Subcutaneous abdominal adipose tissue (tissue), 5 donors: ENCODE measurements at regions not wholly inside any gene's neighbourhood (a gene's known extent, or its start where the extent isn't known, plus 50 kb on each side); places are given as distances from the start of the nearest gene placed in this dataset.

Experiments
- H3K27ac ChIP-seq: one replicate; pipeline ENCODE4 v1.7.0; 2013; ENCODE audit warnings: low read depth, mild to moderate bottlenecking, inconsistent platforms, low read length, moderate library complexity
- H3K27me3 ChIP-seq, 5 donors: one replicate each; pipeline ENCODE4 v1.7.0; 2013; ENCODE audit warnings: low read length in 5 of 5, inconsistent platforms in 1 of 5; ENCODE audit not compliant: control insufficient read depth in 5 of 5, insufficient read depth in 4 of 5
- H3K36me3 ChIP-seq, 5 donors: one replicate each; pipeline ENCODE4 v1.7.0; 2013; ENCODE audit warnings: low read length in 5 of 5; ENCODE audit not compliant: control insufficient read depth in 5 of 5, insufficient read depth in 5 of 5
- H3K4me1 ChIP-seq, 5 donors: one replicate each; pipeline ENCODE4 v1.7.0; 2013; ENCODE audit warnings: low read length in 5 of 5, mild to moderate bottlenecking in 3 of 5, moderate library complexity in 1 of 5; ENCODE audit not compliant: control insufficient read depth in 5 of 5, insufficient read depth in 5 of 5
- H3K4me3 ChIP-seq, 5 donors: one replicate each; pipeline ENCODE4 v1.7.0; 2013; ENCODE audit warnings: low read length in 5 of 5, low read depth in 1 of 5
- H3K9ac ChIP-seq, 5 donors: one replicate each; pipeline ENCODE4 v1.7.0; 2013; ENCODE audit warnings: low read length in 5 of 5, mild to moderate bottlenecking in 4 of 5, moderate library complexity in 3 of 5
- H3K9me3 ChIP-seq, 5 donors: one replicate each; pipeline ENCODE4 v1.7.0; 2013; ENCODE audit warnings: low read length in 5 of 5; ENCODE audit not compliant: control insufficient read depth in 5 of 5
- donor health status: healthy.
- donor health status: healthy.
- donor health status: healthy.
- donor health status: healthy.
- donor health status: healthy.

DNA sequence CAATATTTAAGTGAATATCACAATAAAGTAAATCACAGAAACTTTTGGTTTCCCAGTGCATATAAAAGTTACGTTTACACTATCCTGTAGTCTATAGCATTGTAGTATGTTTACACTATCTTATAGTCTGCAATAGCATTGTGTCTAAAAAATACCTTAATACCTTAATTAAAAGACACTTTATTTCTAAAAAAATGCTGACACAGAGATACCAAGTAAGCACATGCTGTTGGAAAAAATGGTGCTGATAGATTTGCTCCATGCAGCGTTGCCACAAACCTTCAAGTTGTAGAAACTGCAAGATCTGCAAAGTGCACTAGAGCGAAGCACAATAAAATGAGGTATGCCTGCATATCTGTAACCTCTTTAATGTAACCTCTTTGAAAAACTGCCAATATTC lies 847.3 kb downstream of the GLUD2 start:
- H3K9me3 ChIP-seq: no peaks in the 10 kb centered on the region
- no peaks in the 10 kb centered on the region for H3K27me3 ChIP-seq
- H3K4me1 ChIP-seq: no peaks in the 10 kb centered on the region
- H3K9ac ChIP-seq: no peak overlapping the region
- H3K4me3 ChIP-seq: no peak overlapping the region
- H3K36me3 ChIP-seq: no peaks in the 10 kb centered on the region
- no peak overlapping the region for H3K27ac ChIP-seq

- no peaks in the 10 kb centered on the region for H3K36me3 ChIP-seq
- no peaks in the 10 kb centered on the region for H3K27me3 ChIP-seq
- H3K9me3 ChIP-seq: no peaks in the 10 kb centered on the region
- no peaks in the 10 kb centered on the region for H3K4me1 ChIP-seq
- H3K27ac ChIP-seq: no peak overlapping the region
- H3K4me3 ChIP-seq: no peak overlapping the region
- H3K9ac ChIP-seq: no peak overlapping the region
Measured at GRCh38 chrX:121902463-121902862, 855.1 kb downstream of the GLUD2 start.

DNA sequence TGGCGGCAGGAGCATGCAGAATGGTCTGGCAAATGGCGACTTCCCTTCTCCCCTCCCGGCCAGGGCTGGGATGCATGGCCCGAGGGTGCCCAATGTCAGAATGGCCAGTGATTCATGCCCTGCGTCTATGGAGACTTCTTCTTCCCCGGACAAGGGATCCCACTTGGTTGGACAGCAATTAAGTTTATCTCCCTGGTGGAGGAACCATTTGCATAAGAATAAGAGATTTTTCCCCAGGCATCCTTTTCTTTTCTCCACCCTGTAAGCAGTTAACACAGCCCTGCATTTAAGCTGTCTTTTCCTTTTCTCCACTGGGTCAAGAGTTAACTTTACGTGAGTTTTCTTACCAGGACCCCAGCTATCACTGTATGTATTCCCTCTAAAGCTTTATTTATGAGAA lies 856.6 kb downstream of the GLUD2 start:
- Histone ChIP-seq H3K4me1 (no peaks in the 10 kb centered on the region), H3K4me3 (no peak overlapping the region), H3K27ac (no peak overlapping the region), H3K27me3 (no peaks in the 10 kb centered on the region), H3K9ac (no peak overlapping the region), H3K9me3 (peaks cover 0 to 3% (median 0%) of the 10 kb centered on the region in 5 donors), H3K36me3 (no peaks in the 10 kb centered on the region)

DNA sequence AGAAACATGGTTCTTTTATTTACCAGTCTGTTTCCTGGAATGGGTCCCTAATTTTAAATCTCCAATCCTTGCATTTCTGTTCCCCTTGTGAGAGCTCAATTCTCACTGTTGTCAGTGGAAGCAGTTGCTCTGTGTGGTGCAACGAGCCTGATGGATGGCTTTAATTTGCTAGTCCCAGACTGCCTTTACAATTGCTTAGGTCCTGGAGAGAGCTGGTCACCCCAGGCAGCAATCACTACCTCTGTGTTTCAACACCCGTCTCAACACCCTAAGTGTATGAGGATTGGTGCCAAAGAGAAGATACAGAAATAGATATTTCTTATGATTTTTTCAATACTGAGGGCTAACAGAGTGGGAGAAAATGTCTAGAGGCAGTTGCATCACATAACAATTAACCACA lies 873.8 kb downstream of the GLUD2 start:
- Histone ChIP-seq H3K9me3 (no peaks in the 10 kb centered on the region), H3K27me3 (no peaks in the 10 kb centered on the region), H3K9ac (no peak overlapping the region), H3K4me3 (no peak overlapping the region), H3K4me1 (no peaks in the 10 kb centered on the region), H3K36me3 (no peaks in the 10 kb centered on the region), H3K27ac (no peak overlapping the region)

DNA sequence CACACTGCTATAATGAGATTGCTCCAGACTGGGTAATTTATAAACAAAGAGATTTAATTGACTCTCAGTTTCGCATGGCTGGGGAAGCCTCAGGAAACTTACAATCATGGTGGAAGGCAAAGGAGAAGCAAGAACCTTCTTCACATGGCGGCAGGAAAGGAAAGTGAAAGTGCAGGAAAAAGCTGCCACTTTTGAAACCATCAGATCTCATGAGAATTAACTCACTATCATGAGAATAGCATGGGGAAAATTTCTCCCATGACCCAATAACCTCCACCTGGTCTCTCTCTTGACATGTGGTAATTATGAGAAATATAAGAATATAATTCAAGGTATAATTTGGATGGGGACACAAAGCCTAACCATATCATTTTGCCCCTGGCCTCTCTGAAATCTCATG lies 884.2 kb downstream of the GLUD2 start:
- H3K4me3 ChIP-seq: no peak overlapping the region

GRCh38 chrX:121932688-121933087 lies 885.3 kb downstream of the GLUD2 start:
- Histone ChIP-seq H3K27ac (no peak overlapping the region), H3K36me3 (no peaks in the 10 kb centered on the region), H3K9me3 (peaks cover 0 to 2% (median 0%) of the 10 kb centered on the region in 5 donors), H3K9ac (no peak overlapping the region), H3K27me3 (no peaks in the 10 kb centered on the region), H3K4me3 (no peak overlapping the region), H3K4me1 (no peaks in the 10 kb centered on the region)

More for the DNA sequence above, 884.2 kb downstream of the GLUD2 start:
- Histone ChIP-seq H3K9me3 (peaks cover 0 to 4% (median 0%) of the 10 kb centered on the region in 5 donors), H3K27me3 (no peaks in the 10 kb centered on the region), H3K4me1 (no peaks in the 10 kb centered on the region), H3K9ac (no peak overlapping the region), H3K27ac (no peak overlapping the region), H3K36me3 (no peaks in the 10 kb centered on the region)

DNA sequence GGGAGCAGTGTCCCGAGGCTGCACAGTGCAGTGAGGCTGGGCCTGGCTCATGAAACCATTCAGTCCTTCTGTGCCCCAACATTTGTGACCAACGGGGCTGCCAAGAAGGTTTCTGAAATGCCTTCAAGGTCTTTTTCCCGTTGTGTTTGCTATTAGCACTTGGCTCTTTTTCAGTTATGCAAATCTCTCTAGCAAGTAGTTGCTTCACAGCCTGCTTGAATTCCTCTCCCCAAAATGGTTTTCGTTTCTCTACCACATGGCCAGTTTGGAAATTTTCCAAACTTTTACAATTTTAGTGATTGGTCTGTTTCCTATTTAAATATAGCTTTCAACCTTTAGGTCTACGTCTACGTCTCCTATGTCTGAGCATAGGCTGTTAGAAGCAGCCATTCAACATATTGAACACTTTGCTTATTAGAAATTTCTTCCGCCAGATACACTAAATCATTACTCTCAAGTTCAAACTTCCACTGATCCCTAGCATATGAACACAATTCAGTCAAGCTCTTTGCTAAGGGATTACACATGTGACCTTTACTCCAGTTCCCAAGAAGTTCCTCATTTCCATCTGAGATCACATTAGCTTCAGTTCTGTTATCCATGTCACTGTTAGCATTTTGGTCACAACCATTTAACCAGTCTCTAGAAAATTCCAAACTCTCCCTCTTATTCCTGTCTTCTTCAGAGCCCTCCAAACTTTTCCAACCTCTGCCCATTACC lies 901.8 kb downstream of the GLUD2 start:
- peaks cover 0 to 4% (median 0%) of the 10 kb centered on the region in 5 donors for H3K4me1 ChIP-seq
- no peak overlapping the region for H3K4me3 ChIP-seq
- peaks cover 0 to 5% (median 0%) of the 10 kb centered on the region in 5 donors for H3K9me3 ChIP-seq
- no peaks in the 10 kb centered on the region for H3K27me3 ChIP-seq
- H3K36me3 ChIP-seq: no peaks in the 10 kb centered on the region
- no peak overlapping the region for H3K27ac ChIP-seq
- H3K9ac ChIP-seq: no peak overlapping the region

GRCh38 chrX:121958886-121959285 lies 911.5 kb downstream of the GLUD2 start:
- Histone ChIP-seq H3K9me3 (peaks cover 0 to 5% (median 0%) of the 10 kb centered on the region in 5 donors), H3K4me1 (no peaks in the 10 kb centered on the region), H3K9ac (no peak overlapping the region), H3K4me3 (no peak overlapping the region), H3K27me3 (no peaks in the 10 kb centered on the region), H3K27ac (no peak overlapping the region), H3K36me3 (no peaks in the 10 kb centered on the region)

DNA sequence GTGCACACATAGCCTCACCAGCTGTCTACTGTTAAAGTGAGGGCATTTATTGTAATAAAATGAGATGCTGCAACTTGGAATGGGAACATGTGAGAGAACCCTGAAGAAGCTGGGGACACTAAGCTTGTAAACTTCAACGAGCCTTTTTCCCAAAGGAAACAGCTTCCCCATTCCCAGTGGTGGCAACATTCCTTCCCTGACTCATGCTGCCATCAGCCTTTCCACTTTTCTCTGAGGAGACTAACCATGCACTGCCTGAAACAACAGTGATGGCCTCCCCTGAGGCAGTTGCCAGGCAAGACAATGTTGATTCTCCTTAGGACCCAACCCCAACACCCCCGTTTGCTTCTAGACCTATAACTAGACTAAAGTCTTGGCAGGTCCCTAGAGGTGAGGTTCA lies 928.3 kb downstream of the GLUD2 start:
- Histone ChIP-seq H3K27ac (no peak overlapping the region), H3K9me3 (peaks cover 2 to 20% (median 7%) of the 10 kb centered on the region in 5 donors), H3K36me3 (no peaks in the 10 kb centered on the region)

DNA sequence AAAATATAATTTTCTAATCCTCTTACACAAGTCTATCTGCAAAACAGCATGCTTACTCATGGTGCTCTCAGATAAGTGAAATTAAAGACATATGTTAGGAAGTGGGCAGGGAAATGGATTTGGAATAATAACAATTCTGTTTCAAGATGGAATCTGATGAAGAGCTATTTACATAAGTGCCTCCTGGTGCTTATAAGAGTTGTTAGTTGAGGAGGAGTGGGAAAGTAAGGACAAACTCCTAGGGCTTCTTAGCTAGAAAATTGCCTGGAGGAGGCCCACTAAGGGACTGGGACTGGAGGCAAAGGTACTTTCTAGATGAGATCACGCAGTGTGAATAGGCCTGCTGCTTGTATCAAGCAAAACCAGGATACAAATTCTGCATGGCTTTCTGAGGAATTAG lies 939.8 kb downstream of the GLUD2 start:
- Histone ChIP-seq H3K4me3 (no peak overlapping the region), H3K9me3 (no peaks in the 10 kb centered on the region), H3K27ac (no peak overlapping the region)

More for the DNA sequence above, 928.3 kb downstream of the GLUD2 start:
- Histone ChIP-seq H3K4me3 (no peak overlapping the region), H3K4me1 (no peaks in the 10 kb centered on the region), H3K27me3 (no peaks in the 10 kb centered on the region), H3K9ac (no peak overlapping the region)

More for the DNA sequence above, 939.8 kb downstream of the GLUD2 start:
- H3K36me3 ChIP-seq: no peaks in the 10 kb centered on the region
- no peaks in the 10 kb centered on the region for H3K4me1 ChIP-seq
- no peak overlapping the region for H3K9ac ChIP-seq
- no peaks in the 10 kb centered on the region for H3K27me3 ChIP-seq
